ENCODE measurements at regions not wholly inside any gene's neighbourhood (a gene's known extent, or its start where the extent isn't known, plus 50 kb on each side); places are given as distances from the start of the nearest gene placed in this dataset.

GRCh38 chr6:67190733-67191132 lies 1444.3 kb upstream of the ADGRB3 start:
- TF ChIP-seq, protein P1, sequence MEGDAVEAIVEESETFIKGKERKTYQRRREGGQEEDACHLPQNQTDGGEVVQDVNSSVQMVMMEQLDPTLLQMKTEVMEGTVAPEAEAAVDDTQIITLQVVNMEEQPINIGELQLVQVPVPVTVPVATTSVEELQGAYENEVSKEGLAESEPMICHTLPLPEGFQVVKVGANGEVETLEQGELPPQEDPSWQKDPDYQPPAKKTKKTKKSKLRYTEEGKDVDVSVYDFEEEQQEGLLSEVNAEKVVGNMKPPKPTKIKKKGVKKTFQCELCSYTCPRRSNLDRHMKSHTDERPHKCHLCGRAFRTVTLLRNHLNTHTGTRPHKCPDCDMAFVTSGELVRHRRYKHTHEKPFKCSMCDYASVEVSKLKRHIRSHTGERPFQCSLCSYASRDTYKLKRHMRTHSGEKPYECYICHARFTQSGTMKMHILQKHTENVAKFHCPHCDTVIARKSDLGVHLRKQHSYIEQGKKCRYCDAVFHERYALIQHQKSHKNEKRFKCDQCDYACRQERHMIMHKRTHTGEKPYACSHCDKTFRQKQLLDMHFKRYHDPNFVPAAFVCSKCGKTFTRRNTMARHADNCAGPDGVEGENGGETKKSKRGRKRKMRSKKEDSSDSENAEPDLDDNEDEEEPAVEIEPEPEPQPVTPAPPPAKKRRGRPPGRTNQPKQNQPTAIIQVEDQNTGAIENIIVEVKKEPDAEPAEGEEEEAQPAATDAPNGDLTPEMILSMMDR (conservative IDR thresholded peaks at IDR 0.05; ENCODE audit: low read depth, low read length), result no peak
- TF ChIP-seq EZH2phosphoT487 (IDR thresholded peaks at IDR 0.05; ENCODE audit: borderline replicate concordance, low read length) (no peak), EZH2 (IDR thresholded peaks at IDR 0.05; ENCODE audit: low read length, unreplicated experiment) (no peak)
